SK-N-SH (cell line): ENCODE measurements at regions not wholly inside any gene's neighbourhood (a gene's known extent, or its start where the extent isn't known, plus 50 kb on each side); places are given as distances from the start of the nearest gene placed in this dataset.

Experiments
- CTCF ChIA-PET: fragments of 300-600, 350-600 bp; formaldehyde crosslinking; extraction: SDS; loops from one replicate; lab custom pipeline; 2021; lab: Yijun Ruan, JAX
- POLR2A ChIA-PET: fragments of 350-600 bp; sonication (Branson Sonifier 250); formaldehyde crosslinking; extraction: SDS; loops from one replicate; lab custom pipeline; 2020; ENCODE audit warnings: antibody characterized with exemption, inconsistent platforms; lab: Yijun Ruan, JAX
- DNase-seq: peaks from one replicate; pipeline ENCODE4 v3.0.0; 2012
- H2AFZ ChIP-seq: fragments of 200-600 bp; sonication (generic); 2 replicates; pipeline ENCODE4 v1.8.1; 2016; ENCODE audit warnings: antibody characterized with exemption, mild to moderate bottlenecking, low read depth
- H3F3A ChIP-seq: fragments of 200-600 bp; sonication (generic); replicated peaks from 2 replicates; pipeline ENCODE3; 2016; ENCODE audit warnings: antibody characterized with exemption, mild to moderate bottlenecking; ENCODE audit not compliant: insufficient read depth
- H3K27ac ChIP-seq, 2 experiments: fragments of 200-500 bp in 1 of 2; fragments of 200-600 bp in 1 of 2; sonication (Bioruptor generic) in 1 of 2; sonication (generic), shearing (Covaris generic) in 1 of 2; 2 replicates each; pipeline versions ENCODE4 v1.5.1 to v1.6.1; 2014 to 2016; ENCODE audit warnings: low read depth in 2 of 2, inconsistent platforms in 1 of 2, low read length in 1 of 2, mild to moderate bottlenecking in 1 of 2, mixed read lengths in 1 of 2
- H3K27me3 ChIP-seq: fragments of 200-600 bp; sonication (generic), shearing (Covaris generic); 2 replicates; pipeline ENCODE4 v1.6.1; 2016; ENCODE audit warnings: mixed run types; ENCODE audit not compliant: insufficient read depth
- H3K36me3 ChIP-seq, 2 experiments: fragments of 200-500 bp in 1 of 2; fragments of 200-600 bp in 1 of 2; sonication (Bioruptor generic) in 1 of 2; sonication (generic) in 1 of 2; replicated peaks in 1 of 2; 2 replicates each; pipeline versions ENCODE3 to v1.5.1; 2014 to 2016; ENCODE audit warnings: low read length in 1 of 2, mild to moderate bottlenecking in 1 of 2; ENCODE audit not compliant: insufficient read depth in 2 of 2, control insufficient read depth in 1 of 2
- H3K4me1 ChIP-seq, 2 experiments: fragments of 200-500 bp in 1 of 2; fragments of 200-600 bp in 1 of 2; sonication (Bioruptor generic) in 1 of 2; sonication (generic), shearing (Covaris generic) in 1 of 2; 2 replicates each; pipeline versions ENCODE4 v1.5.1 to v1.6.1; 2014 to 2016; ENCODE audit warnings: low read depth in 1 of 2, low read length in 1 of 2, mixed run types in 1 of 2; ENCODE audit not compliant: insufficient read depth in 2 of 2, control insufficient read depth in 1 of 2
- H3K4me2 ChIP-seq: fragments of 200-600 bp; sonication (generic), shearing (Covaris generic); 2 replicates; pipeline ENCODE4 v1.6.1; 2017; ENCODE audit warnings: mixed run types
- H3K4me3 ChIP-seq, 2 experiments: fragments of 200-500 bp in 1 of 2; fragments of 200-600 bp in 1 of 2; sonication (Bioruptor generic) in 1 of 2; sonication (generic), shearing (Covaris generic) in 1 of 2; 2 replicates each; pipeline versions ENCODE4 v1.5.1 to v1.8.1; 2014 to 2016; ENCODE audit warnings: low read depth in 2 of 2, inconsistent platforms in 1 of 2, low read length in 1 of 2, mild to moderate bottlenecking in 1 of 2, mixed read lengths in 1 of 2, moderate library complexity in 1 of 2
- H3K79me2 ChIP-seq: fragments of 200-600 bp; sonication (generic); 2 replicates; pipeline ENCODE4 v1.8.1; 2017; ENCODE audit warnings: mild to moderate bottlenecking; ENCODE audit not compliant: insufficient read depth
- H3K9ac ChIP-seq: fragments of 200-600 bp; sonication (generic); 2 replicates; pipeline ENCODE4 v1.6.1; 2017; ENCODE audit warnings: mixed run types
- H3K9me2 ChIP-seq: fragments of 200-600 bp; sonication (generic); 2 replicates; pipeline ENCODE4 v1.6.1; 2017; ENCODE audit warnings: mixed run types
- H3K9me3 ChIP-seq: fragments of 200-600 bp; sonication (generic); 2 replicates; pipeline ENCODE4 v1.6.1; 2017; ENCODE audit warnings: mixed run types, mild to moderate bottlenecking, moderate library complexity
- H4K20me1 ChIP-seq: fragments of 200-600 bp; sonication (generic); 2 replicates; pipeline ENCODE4 v1.6.1; 2017; ENCODE audit warnings: mild to moderate bottlenecking, mixed run types; ENCODE audit not compliant: insufficient read depth
- EP300 ChIP-seq, 2 experiments: IDR thresholded peaks; 2 replicates each; pipeline versions ENCODE4 v1.4.0 to v1.6.1; 2012; ENCODE audit warnings: borderline replicate concordance in 1 of 2, low read depth in 1 of 2, low read length in 1 of 2
- EZH2phosphoT487 ChIP-seq: fragments of 200-600 bp; sonication (generic); IDR thresholded peaks from 2 replicates; pipeline ENCODE4 v1.6.1; 2017; ENCODE audit warnings: low read depth, mixed run types, mild to moderate bottlenecking, antibody characterized with exemption, moderate library complexity, borderline replicate concordance
- FOSL2 ChIP-seq: IDR thresholded peaks from 2 replicates; pipeline ENCODE4 v1.4.0; 2012; ENCODE audit warnings: low read depth, mild to moderate bottlenecking, moderate library complexity, borderline replicate concordance
- FOXJ3 ChIP-seq: sonication (generic); formaldehyde crosslinking; IDR thresholded peaks from 2 replicates; pipeline ENCODE4 v1.5.1; 2020; ENCODE audit warnings: mild to moderate bottlenecking, missing genetic modification reagents
- GABPA ChIP-seq: IDR thresholded peaks from 2 replicates; pipeline ENCODE4 v1.4.0; 2012; ENCODE audit warnings: low read depth, mild to moderate bottlenecking
- IRF3 ChIP-seq: fragments of 150-350 bp; IDR thresholded peaks from 2 replicates; pipeline ENCODE4 v1.6.1; 2016; ENCODE audit warnings: mild to moderate bottlenecking, low read depth, low read length
- JUND ChIP-seq: IDR thresholded peaks from 2 replicates; pipeline ENCODE4 v1.4.0; 2012
- MXI1 ChIP-seq: IDR thresholded peaks from 2 replicates; pipeline ENCODE4 v1.6.1; 2012; ENCODE audit warnings: mild to moderate bottlenecking, low read depth, low read length, improper control_type of control experiment
- PBX3 ChIP-seq: IDR thresholded peaks from 2 replicates; pipeline ENCODE4; 2012
- POLR2AphosphoS5 ChIP-seq: IDR thresholded peaks from 2 replicates; pipeline ENCODE4 v1.6.1; 2012; ENCODE audit warnings: low read depth, low read length
- RXRA ChIP-seq: IDR thresholded peaks from 2 replicates; pipeline ENCODE4 v1.4.0; 2012; ENCODE audit warnings: low read depth, mild to moderate bottlenecking, borderline replicate concordance
- SIN3A ChIP-seq: IDR thresholded peaks from 2 replicates; pipeline ENCODE4 v1.6.1; 2012; ENCODE audit warnings: low read depth, mild to moderate bottlenecking, low read length, moderate library complexity, borderline replicate concordance
- SMC3 ChIP-seq: IDR thresholded peaks from 2 replicates; pipeline ENCODE4 v1.6.1; 2012; ENCODE audit warnings: low read depth, low read length, improper control_type of control experiment
- USF2 ChIP-seq: fragments of 150-350 bp; IDR thresholded peaks from 2 replicates; pipeline ENCODE4 v1.6.1; 2017; ENCODE audit warnings: antibody characterized with exemption, low read length, low read depth, borderline replicate concordance
- WGBS: methylation state at CpG from one replicate; pipeline ENCODE4 v1.1.6; 2017; ENCODE audit warnings: low lambda C conversion rate; 5-methylcytosine and 5-hydroxymethylcytosine counted together

- CTCF ChIA-PET: no interaction called here
Measured at GRCh38 chr2:143823296-143823695, 694.1 kb downstream of the ARHGAP15 start.

GRCh38 chr2:143822736-143823135 is 693.5 kb downstream of the ARHGAP15 start:
- Histone ChIP-seq H3K4me3 (no peak overlapping the region), H3K9me2 (no peaks in the 10 kb centered on the region), H3K27ac (no peak overlapping the region), H3K36me3 (no peaks in the 10 kb centered on the region), H3K79me2 (no peaks in the 10 kb centered on the region), H3K9me3 (no peaks in the 10 kb centered on the region), H3K27me3 (no peaks in the 10 kb centered on the region), H3F3A (no peaks in the 10 kb centered on the region), H4K20me1 (no peaks in the 10 kb centered on the region), H3K4me1 (peaks cover 0 to 6% of the 10 kb centered on the region in 2 experiments; a peak in 2 of 4 replicates), H3K9ac (no peak overlapping the region), H2AFZ (no peak overlapping the region), H3K4me2 (no peak overlapping the region)
- TF ChIP-seq RXRA: no peak
- no peak for TF ChIP-seq FOXJ3 (CRISPR knock-in tag)
- TF ChIP-seq EZH2phosphoT487: no peak
- TF ChIP-seq EP300 (IDR thresholded peaks at IDR 0.05; ENCODE audit: borderline replicate concordance in 1 of 2, low read depth in 1 of 2, low read length in 1 of 2): no peak
- DNase-seq: no peak
- 88% methylated on average over 8 of the region's 8 CpGs for WGBS
- CTCF ChIA-PET: no interaction called here
- POLR2A ChIA-PET: interaction anchor here (0.7 kb wide), 1 partner anchor 23 kb away, joined by 3 read pairs; no protein-coding TSS in a partner anchor

More at GRCh38 chr2:143823296-143823695, 694.1 kb downstream of the ARHGAP15 start:
- no peak overlapping the region for H3K27ac ChIP-seq
- H3F3A ChIP-seq: no peaks in the 10 kb centered on the region
- no peak overlapping the region for H3K4me2 ChIP-seq
- 85% methylated on average over 2 of the region's 2 CpGs for WGBS
- H3K9ac ChIP-seq: no peak overlapping the region
- H3K4me1 ChIP-seq: peaks cover 0 to 6% of the 10 kb centered on the region in 2 experiments; a peak in 2 of 4 replicates
- no peak overlapping the region for H2AFZ ChIP-seq
- POLR2A ChIA-PET: interaction anchor here (0.7 kb wide), 1 partner anchor 22 kb away, joined by 3 read pairs; no protein-coding TSS in a partner anchor
- no peaks in the 10 kb centered on the region for H3K9me3 ChIP-seq
- no peak for TF ChIP-seq PBX3
- no peak for TF ChIP-seq IRF3
- no peak for TF ChIP-seq FOSL2
- TF ChIP-seq MXI1: no peak
- TF ChIP-seq JUND: no peak
- no peak for TF ChIP-seq SIN3A
- TF ChIP-seq GABPA: no peak
- TF ChIP-seq EZH2phosphoT487: no peak
- TF ChIP-seq USF2: no peak
- TF ChIP-seq POLR2AphosphoS5: no peak
- TF ChIP-seq SMC3: no peak
- no peaks in the 10 kb centered on the region for H3K79me2 ChIP-seq
- no peak for DNase-seq
- H3K9me2 ChIP-seq: no peaks in the 10 kb centered on the region
- no peak overlapping the region for H3K4me3 ChIP-seq
- H3K27me3 ChIP-seq: no peaks in the 10 kb centered on the region
- H4K20me1 ChIP-seq: no peaks in the 10 kb centered on the region
- no peaks in the 10 kb centered on the region for H3K36me3 ChIP-seq
